Activated B cell treated with CpG ODN at 0.5 μM for 24 hours (primary cell): ENCODE measurements at regions not wholly inside any gene's neighbourhood (a gene's known extent, or its start where the extent isn't known, plus 50 kb on each side); places are given as distances from the start of the nearest gene placed in this dataset.

Source experiments
- ATAC-seq: fragments of 200-7000 bp; cut with Tn5 transposase; one replicate; pipeline ENCODE4 v1.10.0; 2021; ENCODE audit warnings: low read depth, mild to moderate bottlenecking, moderate library complexity
- CTCF ChIA-PET: fragments of 350-600 bp; sonication (Branson Sonifier 250); formaldehyde crosslinking; loops from one replicate; lab custom pipeline; 2021; ENCODE audit warnings: antibody characterized with exemption; lab: Charles Lee
- POLR2A ChIA-PET: fragments of 350-600 bp; sonication (Branson Sonifier 250); formaldehyde crosslinking; loops from one replicate; lab custom pipeline; 2021; ENCODE audit warnings: antibody characterized with exemption; lab: Charles Lee
- DNase-seq: peaks from one replicate; pipeline ENCODE4 v3.0.0; 2022
- H3K27ac Mint-ChIP-seq: one replicate; pipeline ENCODE4 v1.8.0; 2020; ENCODE audit warnings: mixed read lengths
- H3K27me3 Mint-ChIP-seq: one replicate; pipeline ENCODE4 v1.8.0; 2021; ENCODE audit warnings: mixed read lengths
- H3K36me3 Mint-ChIP-seq: one replicate; pipeline ENCODE4 v1.8.0; 2021; ENCODE audit warnings: low read depth, mixed read lengths
- H3K4me1 Mint-ChIP-seq: one replicate; pipeline ENCODE4 v1.8.0; 2021; ENCODE audit warnings: mixed read lengths
- H3K4me3 Mint-ChIP-seq: one replicate; pipeline ENCODE4 v1.8.0; 2020; ENCODE audit warnings: mild to moderate bottlenecking, mixed read lengths
- H3K9me3 Mint-ChIP-seq: one replicate; pipeline ENCODE4 v1.8.0; 2020; ENCODE audit warnings: mixed read lengths
- intact Hi-C: fragments of 100-400 bp; cut with micrococcal nuclease; formaldehyde crosslinking; loops from one replicate; pipeline ENCODE4 v1.15.1; 2024
- TF ChIP-seq, protein P1 (sequence below): fragments of 200-600 bp; IDR thresholded peaks from one replicate; pipeline ENCODE4 v1.8.0; 2022; ENCODE audit warnings: antibody characterized with exemption, mild to moderate bottlenecking

DNA sequence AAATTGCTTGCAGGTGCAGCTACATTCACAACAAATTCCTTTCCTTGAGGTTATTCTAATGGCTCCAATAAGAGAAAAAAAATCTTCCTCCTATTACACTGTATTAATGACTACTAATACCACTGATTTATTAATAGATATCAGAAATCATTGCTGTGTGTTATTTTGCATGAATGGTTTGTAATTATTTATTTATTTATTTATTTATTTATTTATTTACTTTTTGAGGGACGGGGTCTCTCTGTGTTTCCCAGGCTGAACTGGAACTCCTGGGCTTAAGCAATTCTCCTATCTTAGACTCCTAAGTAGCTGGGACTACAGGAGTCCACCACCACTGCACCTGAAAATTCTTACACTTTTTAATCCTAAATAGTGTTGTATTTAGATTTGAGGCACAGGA lies 390.4 kb downstream of the SI start:
- Mint-ChIP-seq H3K9me3 (no peaks in the 10 kb centered on the region), H3K4me3 (no peak overlapping the region), H3K27me3 (no peaks in the 10 kb centered on the region), H3K4me1 (no peaks in the 10 kb centered on the region), H3K36me3 (no peaks in the 10 kb centered on the region), H3K27ac (no peak overlapping the region)
- ATAC-seq (no peak), DNase-seq (no peak)
- CTCF ChIA-PET, result no interaction called here
- TF ChIP-seq, protein P1, sequence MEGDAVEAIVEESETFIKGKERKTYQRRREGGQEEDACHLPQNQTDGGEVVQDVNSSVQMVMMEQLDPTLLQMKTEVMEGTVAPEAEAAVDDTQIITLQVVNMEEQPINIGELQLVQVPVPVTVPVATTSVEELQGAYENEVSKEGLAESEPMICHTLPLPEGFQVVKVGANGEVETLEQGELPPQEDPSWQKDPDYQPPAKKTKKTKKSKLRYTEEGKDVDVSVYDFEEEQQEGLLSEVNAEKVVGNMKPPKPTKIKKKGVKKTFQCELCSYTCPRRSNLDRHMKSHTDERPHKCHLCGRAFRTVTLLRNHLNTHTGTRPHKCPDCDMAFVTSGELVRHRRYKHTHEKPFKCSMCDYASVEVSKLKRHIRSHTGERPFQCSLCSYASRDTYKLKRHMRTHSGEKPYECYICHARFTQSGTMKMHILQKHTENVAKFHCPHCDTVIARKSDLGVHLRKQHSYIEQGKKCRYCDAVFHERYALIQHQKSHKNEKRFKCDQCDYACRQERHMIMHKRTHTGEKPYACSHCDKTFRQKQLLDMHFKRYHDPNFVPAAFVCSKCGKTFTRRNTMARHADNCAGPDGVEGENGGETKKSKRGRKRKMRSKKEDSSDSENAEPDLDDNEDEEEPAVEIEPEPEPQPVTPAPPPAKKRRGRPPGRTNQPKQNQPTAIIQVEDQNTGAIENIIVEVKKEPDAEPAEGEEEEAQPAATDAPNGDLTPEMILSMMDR, result no peak
- POLR2A ChIA-PET, result no interaction called here
- intact Hi-C loops, result no loop called here

DNA sequence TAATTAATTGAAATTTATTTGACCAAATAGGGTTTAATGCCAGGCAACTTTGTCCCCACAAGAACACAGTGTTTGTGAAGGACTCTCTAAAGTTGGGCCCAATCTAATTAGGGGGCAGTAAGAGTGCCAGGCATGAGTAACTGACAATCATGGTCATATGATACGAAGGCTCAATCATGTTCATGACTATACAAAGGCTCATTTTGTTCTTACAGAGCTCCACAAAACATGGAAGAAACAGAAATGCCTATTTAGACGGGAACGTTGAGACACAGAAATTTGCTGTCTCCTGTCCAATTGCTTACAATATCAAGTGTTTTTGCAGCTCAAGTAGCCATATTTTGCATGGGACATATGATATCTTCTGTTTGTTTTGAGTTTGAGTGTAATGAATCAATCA lies 391.1 kb downstream of the SI start:
- DNase-seq, result no peak
- no peak for ATAC-seq
- H3K27ac Mint-ChIP-seq, result no peak overlapping the region
- no peak overlapping the region for H3K4me3 Mint-ChIP-seq
- ChIA-PET CTCF (no interaction called here), POLR2A (no interaction called here)
- TF ChIP-seq, protein P1, result no peak
- no peaks in the 10 kb centered on the region for H3K27me3 Mint-ChIP-seq
- intact Hi-C loops, result no loop called here
- H3K36me3 Mint-ChIP-seq, result no peaks in the 10 kb centered on the region
- no peaks in the 10 kb centered on the region for H3K4me1 Mint-ChIP-seq
- no peaks in the 10 kb centered on the region for H3K9me3 Mint-ChIP-seq

DNA sequence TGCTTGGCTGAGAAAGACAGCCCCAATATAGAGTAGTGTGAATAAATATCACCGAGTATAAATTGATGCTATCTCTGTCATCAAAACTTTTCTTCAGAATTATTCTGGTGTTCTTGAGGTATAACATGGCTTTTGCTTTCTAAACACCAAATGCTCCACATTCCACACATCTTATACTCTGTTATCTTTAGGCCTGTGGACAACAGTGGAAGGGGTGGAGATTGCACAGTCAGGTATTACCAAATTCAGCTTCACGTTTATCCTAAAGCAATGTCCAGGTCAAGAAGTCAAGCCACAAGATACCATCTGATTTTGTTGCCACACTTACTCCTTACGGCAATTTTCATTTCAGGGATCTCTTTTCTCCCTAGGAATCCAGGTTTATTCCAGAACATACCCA lies 394.8 kb downstream of the SI start:
- H3K4me1 Mint-ChIP-seq, result no peaks in the 10 kb centered on the region
- H3K4me3 Mint-ChIP-seq, result no peak overlapping the region
- intact Hi-C loops, result no loop called here
- ATAC-seq, result no peak
- TF ChIP-seq, protein P1, result no peak
- POLR2A ChIA-PET, result no interaction called here
- CTCF ChIA-PET, result no interaction called here
- H3K36me3 Mint-ChIP-seq, result no peaks in the 10 kb centered on the region
- no peak for DNase-seq
- no peaks in the 10 kb centered on the region for H3K9me3 Mint-ChIP-seq
- no peaks in the 10 kb centered on the region for H3K27me3 Mint-ChIP-seq
- H3K27ac Mint-ChIP-seq, result no peak overlapping the region

DNA sequence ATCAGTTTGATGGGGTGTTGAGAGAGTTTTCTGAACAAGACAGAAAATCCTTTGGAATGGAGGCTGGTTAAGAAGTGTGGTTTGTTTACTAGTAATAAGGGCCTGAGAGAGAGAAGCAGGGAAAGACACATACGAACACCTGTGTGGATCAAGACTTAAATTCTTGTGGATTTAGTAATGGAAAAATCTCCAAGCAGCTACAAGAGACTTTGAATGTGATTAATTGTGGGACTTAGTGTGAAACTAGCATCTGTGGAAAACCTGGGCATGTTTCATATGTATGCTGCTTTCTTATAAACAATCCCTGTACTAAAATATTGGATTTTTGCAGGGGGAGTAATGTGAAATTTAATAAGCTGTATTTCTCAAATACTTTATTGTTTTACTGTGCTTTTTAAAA lies 399.1 kb downstream of the SI start:
- intact Hi-C loops, result no loop called here
- Mint-ChIP-seq H3K4me1 (no peaks in the 10 kb centered on the region), H3K27me3 (no peaks in the 10 kb centered on the region), H3K9me3 (no peaks in the 10 kb centered on the region), H3K27ac (no peak overlapping the region), H3K4me3 (no peak overlapping the region), H3K36me3 (no peaks in the 10 kb centered on the region)
- no peak for ATAC-seq
- ChIA-PET POLR2A (no interaction called here), CTCF (no interaction called here)
- TF ChIP-seq, protein P1, result no peak
- no peak for DNase-seq

DNA sequence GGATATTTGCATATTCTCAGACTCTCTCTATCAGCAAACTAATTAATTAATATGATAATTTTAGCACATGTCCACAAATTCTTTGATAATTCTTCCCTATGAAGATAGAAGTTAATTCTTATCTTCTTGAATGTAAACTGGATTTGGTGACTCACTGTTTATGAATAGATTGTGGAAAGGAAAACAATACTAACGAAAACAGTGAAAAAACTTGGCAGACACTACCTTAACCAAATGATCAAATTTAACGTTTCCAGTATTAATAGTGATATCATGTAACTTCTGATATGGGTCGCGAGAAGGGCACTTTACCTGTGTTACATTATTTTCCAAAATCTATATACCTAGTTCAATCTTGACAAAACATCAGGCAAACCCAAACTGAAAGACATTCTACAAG lies 401.0 kb downstream of the SI start:
- intact Hi-C loops, result no loop called here

More for the DNA sequence above, 401.0 kb downstream of the SI start:
- Mint-ChIP-seq H3K27ac (no peak overlapping the region), H3K27me3 (no peaks in the 10 kb centered on the region), H3K4me1 (no peaks in the 10 kb centered on the region), H3K36me3 (no peaks in the 10 kb centered on the region), H3K4me3 (no peak overlapping the region), H3K9me3 (peaks cover 3% of the 10 kb centered on the region)
- ChIA-PET CTCF (no interaction called here), POLR2A (no interaction called here)
- DNase-seq (no peak), ATAC-seq (no peak)
- TF ChIP-seq, protein P1, result no peak
